HEK293T (cell line): ENCODE measurements at regions not wholly inside any gene's neighbourhood (a gene's known extent, or its start where the extent isn't known, plus 50 kb on each side); places are given as distances from the start of the nearest gene placed in this dataset.

Experiments used
- CTCF ChIA-PET: fragments of 350-600 bp; formaldehyde crosslinking; extraction: SDS; loops from one replicate; lab custom pipeline; 2021; ENCODE audit warnings: antibody characterized with exemption, inconsistent platforms; lab: Yijun Ruan, JAX
- POLR2A ChIA-PET: fragments of 350-600 bp; formaldehyde crosslinking; extraction: SDS; loops from one replicate; lab custom pipeline; 2020; ENCODE audit warnings: antibody characterized with exemption, inconsistent platforms; lab: Yijun Ruan, JAX
- DNase-seq: peaks from one replicate; pipeline ENCODE4 v3.0.0; 2012; ENCODE audit warnings: mixed read lengths; ENCODE audit errors: extremely low spot score
- ARNT ChIP-seq: fragments of 450-650 bp; IDR thresholded peaks from 2 replicates; pipeline ENCODE4 v1.6.1; 2017; ENCODE audit warnings: mild to moderate bottlenecking
- BHLHE40 ChIP-seq: fragments of 450-650 bp; IDR thresholded peaks from 2 replicates; pipeline ENCODE4 v1.6.1; 2016; ENCODE audit warnings: mild to moderate bottlenecking, moderate library complexity, borderline replicate concordance
- CTBP1 ChIP-seq: fragments of 450-650 bp; IDR thresholded peaks from 2 replicates; pipeline ENCODE4 v1.6.1; 2016; ENCODE audit warnings: borderline replicate concordance
- ELF4 ChIP-seq: fragments of 450-650 bp; IDR thresholded peaks from 2 replicates; pipeline ENCODE4 v1.6.1; 2017; ENCODE audit warnings: antibody characterized with exemption
- FOXA1 ChIP-seq: fragments of 450-650 bp; IDR thresholded peaks from 2 replicates; pipeline ENCODE4 v1.6.1; 2016; ENCODE audit warnings: mild to moderate bottlenecking
- FOXK2 ChIP-seq: fragments of 450-650 bp; IDR thresholded peaks from 2 replicates; pipeline ENCODE4 v1.6.1; 2016; ENCODE audit warnings: mild to moderate bottlenecking
- FOXM1 ChIP-seq: fragments of 450-650 bp; IDR thresholded peaks from 2 replicates; pipeline ENCODE4 v1.6.1; 2017; ENCODE audit warnings: mild to moderate bottlenecking, borderline replicate concordance
- HDGF ChIP-seq: fragments of 450-650 bp; IDR thresholded peaks from 2 replicates; pipeline ENCODE4 v1.6.1; 2017; ENCODE audit warnings: antibody characterized with exemption, borderline replicate concordance
- L3MBTL2 ChIP-seq: fragments of 450-650 bp; conservative IDR thresholded peaks from 2 replicates; pipeline ENCODE4 v1.6.1; 2016; ENCODE audit warnings: mild to moderate bottlenecking
- LEF1 ChIP-seq: fragments of 450-650 bp; IDR thresholded peaks from 2 replicates; pipeline ENCODE4 v1.6.1; 2017; ENCODE audit warnings: mild to moderate bottlenecking, borderline replicate concordance
- NFRKB ChIP-seq: fragments of 450-650 bp; IDR thresholded peaks from 2 replicates; pipeline ENCODE4 v1.6.1; 2016; ENCODE audit warnings: mild to moderate bottlenecking, moderate library complexity
- PKNOX1 ChIP-seq: fragments of 450-650 bp; IDR thresholded peaks from 2 replicates; pipeline ENCODE4 v1.6.1; 2016
- SP1 ChIP-seq: fragments of 450-650 bp; IDR thresholded peaks from 2 replicates; pipeline ENCODE4 v1.6.1; 2017
- SUZ12 ChIP-seq: fragments of 450-650 bp; IDR thresholded peaks from 2 replicates; pipeline ENCODE4 v1.6.1; 2016; ENCODE audit warnings: mild to moderate bottlenecking
- TARDBP ChIP-seq: fragments of 450-650 bp; IDR thresholded peaks from 2 replicates; pipeline ENCODE4 v1.6.1; 2016
- ZNF384 ChIP-seq: fragments of 450-650 bp; IDR thresholded peaks from 2 replicates; pipeline ENCODE4 v1.6.1; 2016

GRCh38 chr14:98242903-98243302 is 1029.1 kb downstream of the BCL11B start:
- ChIA-PET CTCF (no interaction called here), POLR2A (no interaction called here)
- no peak for TF ChIP-seq L3MBTL2
- no peak for TF ChIP-seq NFRKB
- TF ChIP-seq BHLHE40: no peak
- TF ChIP-seq HDGF: no peak
- TF ChIP-seq FOXK2: no peak
- no peak for TF ChIP-seq ELF4
- TF ChIP-seq LEF1: no peak
- TF ChIP-seq SP1: no peak
- TF ChIP-seq CTBP1: no peak
- no peak for TF ChIP-seq SUZ12
- no peak for TF ChIP-seq ZNF384
- no peak for TF ChIP-seq PKNOX1
- TF ChIP-seq ARNT: no peak
- TF ChIP-seq FOXM1: no peak
- no peak for TF ChIP-seq FOXA1
- TF ChIP-seq TARDBP: no peak
- DNase-seq: no peak

- TF ChIP-seq CTBP1 (no peak), TARDBP (no peak), ELF4 (no peak), LEF1 (no peak), FOXM1 (no peak), PKNOX1 (no peak), FOXK2 (no peak), SP1 (no peak), ARNT (no peak), L3MBTL2 (no peak), ZNF384 (no peak)
- DNase-seq: no peak
- ChIA-PET CTCF (no interaction called here), POLR2A (no interaction called here)
Measured at GRCh38 chr14:98243332-98243731, 1028.7 kb downstream of the BCL11B start.

- TF ChIP-seq FOXA1 (no peak), L3MBTL2 (no peak), CTBP1 (no peak), ZNF384 (no peak)
- ChIA-PET POLR2A (no interaction called here), CTCF (no interaction called here)
- DNase-seq: no peak
Measured at GRCh38 chr14:98244162-98244948, 1027.6 kb downstream of the BCL11B start.

GRCh38 chr14:98244966-98245569 is 1026.9 kb downstream of the BCL11B start:
- no peak for DNase-seq
- no peak for TF ChIP-seq L3MBTL2
- no peak for TF ChIP-seq ZNF384
- ChIA-PET CTCF (no interaction called here), POLR2A (no interaction called here)

- DNase-seq: no peak
- CTCF ChIA-PET: interaction anchor here (0.6 kb wide), 2 partner anchors 240 to 1030 kb away, joined by 6 to 8 read pairs; no protein-coding TSS in a partner anchor
- POLR2A ChIA-PET: no interaction called here
- TF ChIP-seq FOXK2 (no peak), FOXA1 (no peak), BHLHE40 (no peak), PKNOX1 (no peak), ELF4 (no peak), NFRKB (no peak), SP1 (no peak), FOXM1 (no peak), CTBP1 (no peak), ARNT (no peak), HDGF (no peak), SUZ12 (no peak), L3MBTL2 (no peak), ZNF384 (no peak), TARDBP (no peak), LEF1 (no peak)
Measured at GRCh38 chr14:98249057-98249456, 1022.9 kb downstream of the BCL11B start.

GRCh38 chr14:98249476-98249875 is 1022.5 kb downstream of the BCL11B start:
- no peak for TF ChIP-seq SP1
- no peak for TF ChIP-seq BHLHE40
- no peak for TF ChIP-seq FOXM1
- no peak for TF ChIP-seq TARDBP
- TF ChIP-seq SUZ12: no peak
- no peak for TF ChIP-seq ELF4
- TF ChIP-seq ZNF384: no peak
- no peak for TF ChIP-seq FOXK2
- no peak for TF ChIP-seq PKNOX1
- TF ChIP-seq NFRKB: no peak
- no peak for TF ChIP-seq L3MBTL2
- no peak for TF ChIP-seq HDGF
- no peak for TF ChIP-seq FOXA1
- no peak for TF ChIP-seq ARNT
- TF ChIP-seq CTBP1: no peak
- TF ChIP-seq LEF1: no peak
- ChIA-PET POLR2A (no interaction called here), CTCF (interaction anchor here (0.6 kb wide), 1 partner anchor 240 kb away, joined by 8 read pairs; no protein-coding TSS in a partner anchor)
- DNase-seq: no peak
